Neuronal stem cell (in vitro differentiated cells): ENCODE measurements at regions not wholly inside any gene's neighbourhood (a gene's known extent, or its start where the extent isn't known, plus 50 kb on each side); places are given as distances from the start of the nearest gene placed in this dataset.

Source experiments
- DNase-seq: peaks from one replicate; pipeline ENCODE4 v3.0.0-alpha.2; 2013; ENCODE audit warnings: low spot score
- H2AFZ ChIP-seq: one replicate; pipeline ENCODE4 v1.6.1; 2013; ENCODE audit warnings: mild to moderate bottlenecking, low read length, inconsistent platforms
- H2AK5ac ChIP-seq: 2 replicates; pipeline ENCODE4 v1.6.1; 2013; ENCODE audit warnings: low read depth, mild to moderate bottlenecking, inconsistent platforms, low read length, moderate library complexity, mixed read lengths
- H2BK120ac ChIP-seq: 2 replicates; pipeline ENCODE4 v1.6.1; 2013; ENCODE audit warnings: low read depth, mild to moderate bottlenecking, inconsistent platforms, low read length, moderate library complexity, mixed read lengths
- H2BK12ac ChIP-seq: one replicate; pipeline ENCODE4 v1.6.1; 2013; ENCODE audit warnings: low read length, inconsistent platforms
- H2BK15ac ChIP-seq: 2 replicates; pipeline ENCODE4 v1.6.1; 2013; ENCODE audit warnings: mild to moderate bottlenecking, low read length, inconsistent platforms, mixed read lengths
- H2BK5ac ChIP-seq: one replicate; pipeline ENCODE4 v1.6.1; 2013; ENCODE audit warnings: inconsistent platforms, mild to moderate bottlenecking, low read length, moderate library complexity
- H3K14ac ChIP-seq: one replicate; pipeline ENCODE4 v1.6.1; 2013; ENCODE audit warnings: low read length, inconsistent platforms
- H3K18ac ChIP-seq: 2 replicates; pipeline ENCODE4 v1.6.1; 2013; ENCODE audit warnings: low read length, inconsistent platforms
- H3K23ac ChIP-seq: 2 replicates; pipeline ENCODE4 v1.6.1; 2013; ENCODE audit warnings: low read depth, mild to moderate bottlenecking, mixed read lengths, low read length, inconsistent platforms; ENCODE audit not compliant: poor library complexity
- H3K27ac ChIP-seq: replicated peaks from 3 replicates; pipeline ENCODE4 v1.5.1; 2013; ENCODE audit warnings: low read length, inconsistent platforms
- H3K27me3 ChIP-seq, 3 experiments: 2 replicates each; pipeline ENCODE4 v1.6.1; 2013; ENCODE audit warnings: low read length in 3 of 3, mild to moderate bottlenecking in 2 of 3, inconsistent platforms in 1 of 3, low read depth in 1 of 3, mixed read lengths in 1 of 3, moderate library complexity in 1 of 3; ENCODE audit not compliant: control insufficient read depth in 3 of 3, insufficient read depth in 3 of 3
- H3K36me3 ChIP-seq, 2 donors: replicated peaks in 1 of 2; 2 replicates each; pipeline ENCODE4 v1.6.1; 2013; ENCODE audit warnings: low read length in 2 of 2; ENCODE audit not compliant: control insufficient read depth in 2 of 2, insufficient read depth in 2 of 2
- H3K4ac ChIP-seq: 2 replicates; pipeline ENCODE4 v1.6.1; 2013; ENCODE audit warnings: inconsistent platforms, mild to moderate bottlenecking, low read length, moderate library complexity
- H3K4me1 ChIP-seq, 2 donors: 1 replicate in 1 of 2; 2 replicates in 1 of 2; pipeline ENCODE4 v1.6.1; 2013; ENCODE audit warnings: low read length in 2 of 2, low read depth in 1 of 2; ENCODE audit not compliant: control insufficient read depth in 2 of 2, insufficient read depth in 1 of 2
- H3K4me2 ChIP-seq: one replicate; pipeline ENCODE4 v1.6.1; 2013; ENCODE audit warnings: mild to moderate bottlenecking, low read length, inconsistent platforms; ENCODE audit not compliant: insufficient read depth, poor library complexity, severe bottlenecking
- H3K4me3 ChIP-seq, 2 donors: 2 replicates each; pipeline ENCODE4 v1.5.1; 2013; ENCODE audit warnings: low read length in 2 of 2, mild to moderate bottlenecking in 2 of 2, inconsistent platforms in 1 of 2, moderate library complexity in 1 of 2
- H3K79me1 ChIP-seq: one replicate; pipeline ENCODE4 v1.6.1; 2013; ENCODE audit warnings: low read depth, mild to moderate bottlenecking, inconsistent platforms, low read length, moderate library complexity
- H3K9ac ChIP-seq: one replicate; pipeline ENCODE4 v1.6.1; 2013; ENCODE audit warnings: mild to moderate bottlenecking, low read depth, low read length, inconsistent platforms; ENCODE audit not compliant: poor library complexity
- H3K9me3 ChIP-seq, 2 donors: replicated peaks in 1 of 2; 2 replicates each; pipeline versions ENCODE3 to v1.6.1; 2013; ENCODE audit warnings: low read length in 2 of 2, mild to moderate bottlenecking in 2 of 2, inconsistent platforms in 1 of 2, low read depth in 1 of 2, mixed read lengths in 1 of 2, moderate library complexity in 1 of 2; ENCODE audit not compliant: control insufficient read depth in 2 of 2, insufficient read depth in 1 of 2
- H4K8ac ChIP-seq: one replicate; pipeline ENCODE4 v1.6.1; 2013; ENCODE audit warnings: low read depth, mild to moderate bottlenecking, inconsistent platforms, low read length, moderate library complexity
- H4K91ac ChIP-seq: one replicate; pipeline ENCODE4 v1.6.1; 2013; ENCODE audit warnings: low read length, low read depth, mild to moderate bottlenecking, inconsistent platforms; ENCODE audit not compliant: poor library complexity
- WGBS, 2 donors: extraction: QIAGEN DNeasy Blood & Tissue Kit; methylation state at CpG; one replicate each; pipeline ENCODE4 v1.1.7; 2013; ENCODE audit warnings: missing lambda C conversion rate in 2 of 2, mixed read lengths in 1 of 2; ENCODE audit not compliant: insufficient read length in 2 of 2, insufficient replicate concordance in 1 of 2; ENCODE audit errors: extremely low coverage in 2 of 2; 5-methylcytosine and 5-hydroxymethylcytosine counted together

- WGBS, 2 donors: no CpG with 5 or more reads among the region's 2 CpGs
- no peak overlapping the region for H4K8ac ChIP-seq
- H3K14ac ChIP-seq: no peak overlapping the region
- no peak for DNase-seq
- H3K4me3 ChIP-seq: no peak overlapping the region
- H3K79me1 ChIP-seq: no peaks in the 10 kb centered on the region
- peaks cover 5 to 25% of the 10 kb centered on the region in 2 donors for H3K4me1 ChIP-seq
- H2AFZ ChIP-seq: no peak overlapping the region
- H3K4ac ChIP-seq: no peak overlapping the region
- no peak overlapping the region for H2BK12ac ChIP-seq
- no peak overlapping the region for H3K18ac ChIP-seq
- no peak overlapping the region for H2BK5ac ChIP-seq
- H3K4me2 ChIP-seq: no peak overlapping the region
- no peak overlapping the region for H2AK5ac ChIP-seq
- no peak overlapping the region for H2BK15ac ChIP-seq
- H3K9ac ChIP-seq: no peak overlapping the region
- H2BK120ac ChIP-seq: no peak overlapping the region
- H3K27ac ChIP-seq: no peak overlapping the region
- H3K23ac ChIP-seq: no peak overlapping the region
- H3K9me3 ChIP-seq: no peaks in the 10 kb centered on the region
- no peaks in the 10 kb centered on the region for H3K36me3 ChIP-seq
- H4K91ac ChIP-seq: no peak overlapping the region
- no peaks in the 10 kb centered on the region for H3K27me3 ChIP-seq
Observed at GRCh38 chr20:51100617-51101016, 77.7 kb upstream of the KCNG1 start.

- Histone ChIP-seq H3K9me3 (no peaks in the 10 kb centered on the region), H2AFZ (peak overlapping the region; percentile 52), H3K36me3 (no peaks in the 10 kb centered on the region), H2BK15ac (no peak overlapping the region), H3K27me3 (no peaks in the 10 kb centered on the region), H2BK12ac (no peak overlapping the region), H4K8ac (no peak overlapping the region), H3K4me1 (peaks cover 2 to 42% of the 10 kb centered on the region in 2 donors), H3K27ac (no peak overlapping the region), H4K91ac (no peak overlapping the region), H3K14ac (no peak overlapping the region), H3K79me1 (no peaks in the 10 kb centered on the region), H3K4me3 (no peak overlapping the region), H2BK5ac (no peak overlapping the region), H3K18ac (no peak overlapping the region), H3K9ac (no peak overlapping the region), H2AK5ac (no peak overlapping the region), H2BK120ac (no peak overlapping the region), H3K23ac (no peak overlapping the region), H3K4me2 (no peak overlapping the region), H3K4ac (no peak overlapping the region)
- DNase-seq: no peak
- no CpG with 5 or more reads among the region's 1 CpG for WGBS, 2 donors
Observed at GRCh38 chr20:51098284-51098810, 75.4 kb upstream of the KCNG1 start.

GRCh38 chr20:51097351-51098120 lies 74.6 kb upstream of the KCNG1 start:
- H3K4me3 ChIP-seq: no peak overlapping the region

GRCh38 chr20:51096582-51097267 lies 73.8 kb upstream of the KCNG1 start:
- H2BK12ac ChIP-seq: no peak overlapping the region
- no peak overlapping the region for H3K27ac ChIP-seq
- no peaks in the 10 kb centered on the region for H3K9me3 ChIP-seq
- H2AFZ ChIP-seq: no peak overlapping the region
- no peak overlapping the region for H3K4ac ChIP-seq
- no peak overlapping the region for H2BK120ac ChIP-seq
- no peaks in the 10 kb centered on the region for H3K27me3 ChIP-seq
- DNase-seq: no peak
- H3K18ac ChIP-seq: no peak overlapping the region
- WGBS, 2 donors: no CpG with 5 or more reads among the region's 13 CpGs
- H4K91ac ChIP-seq: no peak overlapping the region
- no peak overlapping the region for H3K4me2 ChIP-seq
- H4K8ac ChIP-seq: no peak overlapping the region
- H2AK5ac ChIP-seq: no peak overlapping the region
- no peak overlapping the region for H3K9ac ChIP-seq
- H3K23ac ChIP-seq: no peak overlapping the region
- peaks cover 14 to 58% of the 10 kb centered on the region in 2 donors for H3K4me1 ChIP-seq
- no peak overlapping the region for H2BK15ac ChIP-seq
- no peaks in the 10 kb centered on the region for H3K79me1 ChIP-seq
- H2BK5ac ChIP-seq: no peak overlapping the region
- H3K14ac ChIP-seq: no peak overlapping the region
- no peaks in the 10 kb centered on the region for H3K36me3 ChIP-seq
- no peak overlapping the region for H3K4me3 ChIP-seq

More at GRCh38 chr20:51097351-51098120, 74.6 kb upstream of the KCNG1 start:
- H3K23ac ChIP-seq: no peak overlapping the region
- no peak for DNase-seq
- no peak overlapping the region for H4K8ac ChIP-seq
- H3K4ac ChIP-seq: no peak overlapping the region
- peaks cover 8 to 50% of the 10 kb centered on the region in 2 donors for H3K4me1 ChIP-seq
- H2AFZ ChIP-seq: no peak overlapping the region
- no peak overlapping the region for H3K9ac ChIP-seq
- no CpG with 5 or more reads among the region's 8 CpGs for WGBS, 2 donors
- no peaks in the 10 kb centered on the region for H3K36me3 ChIP-seq
- H3K79me1 ChIP-seq: no peaks in the 10 kb centered on the region
- H3K27me3 ChIP-seq: no peaks in the 10 kb centered on the region
- H3K14ac ChIP-seq: no peak overlapping the region
- no peak overlapping the region for H2BK120ac ChIP-seq
- H2BK5ac ChIP-seq: no peak overlapping the region
- no peak overlapping the region for H2AK5ac ChIP-seq
- no peak overlapping the region for H3K4me2 ChIP-seq
- H4K91ac ChIP-seq: no peak overlapping the region
- no peak overlapping the region for H2BK12ac ChIP-seq
- H2BK15ac ChIP-seq: no peak overlapping the region
- H3K9me3 ChIP-seq: no peaks in the 10 kb centered on the region
- no peak overlapping the region for H3K18ac ChIP-seq
- H3K27ac ChIP-seq: no peak overlapping the region
